AG09319 (cell line): ENCODE measurements at regions not wholly inside any gene's neighbourhood (a gene's known extent, or its start where the extent isn't known, plus 50 kb on each side); places are given as distances from the start of the nearest gene placed in this dataset.

Experiments
- DNase-seq: peaks from one replicate; pipeline ENCODE4 v3.0.0-alpha.2; 2010; ENCODE audit warnings: low read depth; ENCODE audit errors: extremely low read depth
- CTCF ChIP-seq: IDR thresholded peaks from 2 replicates; pipeline ENCODE4 v1.5.1; 2011; ENCODE audit warnings: low read depth, mild to moderate bottlenecking, inconsistent platforms, low read length, moderate library complexity

- DNase-seq = no peak
- TF ChIP-seq CTCF = no peak
These were observed 1097.3 kb upstream of the FLRT2 start for GRCh38 chr14:84432676-84433075.

- DNase-seq = no peak
- no peak for TF ChIP-seq CTCF
These were observed 1096.0 kb upstream of the FLRT2 start for GRCh38 chr14:84433961-84434360.

- no peak for DNase-seq
- no peak for TF ChIP-seq CTCF
These were observed 1094.1 kb upstream of the FLRT2 start for GRCh38 chr14:84435820-84436324.

- no peak for TF ChIP-seq CTCF
- no peak for DNase-seq
These were observed 1093.4 kb upstream of the FLRT2 start for GRCh38 chr14:84436528-84436927.

- DNase-seq = no peak
- no peak for TF ChIP-seq CTCF
These were observed 1087.4 kb upstream of the FLRT2 start for GRCh38 chr14:84442521-84442920.

- TF ChIP-seq CTCF = no peak
- DNase-seq = no peak
These were observed 1084.5 kb upstream of the FLRT2 start for GRCh38 chr14:84445486-84445885.

GRCh38 chr14:84446250-84446649, 1083.7 kb upstream of the FLRT2 start:
- no peak for TF ChIP-seq CTCF
- no peak for DNase-seq
